Smooth muscle cell (in vitro differentiated cells): ENCODE measurements at regions not wholly inside any gene's neighbourhood (a gene's known extent, or its start where the extent isn't known, plus 50 kb on each side); places are given as distances from the start of the nearest gene placed in this dataset.

Experiments
- DNase-seq: peaks from one replicate; lab custom pipeline; 2025; ENCODE audit not compliant: unreplicated experiment; lab: John Stamatoyannopoulos, UW
- H2AFZ ChIP-seq: fragments of 200-600 bp; sonication (generic); 2 replicates; pipeline ENCODE4 v1.6.0; 2016; ENCODE audit warnings: antibody characterized with exemption, low read depth, mild to moderate bottlenecking
- H3F3A ChIP-seq: fragments of 200-600 bp; sonication (generic); 2 replicates; pipeline ENCODE4 v1.6.0; 2017; ENCODE audit warnings: antibody characterized with exemption, low read depth
- H3K27ac ChIP-seq: fragments of 200-600 bp; sonication (generic); 2 replicates; pipeline ENCODE4 v1.5.1; 2016; ENCODE audit warnings: low read depth, mild to moderate bottlenecking
- H3K27me3 ChIP-seq: fragments of 200-600 bp; sonication (generic); 2 replicates; pipeline ENCODE4 v1.6.1; 2016; ENCODE audit warnings: low read depth, mild to moderate bottlenecking
- H3K36me3 ChIP-seq: fragments of 200-600 bp; sonication (generic); 2 replicates; pipeline ENCODE4 v1.5.1; 2016; ENCODE audit warnings: low read depth
- H3K4me1 ChIP-seq: fragments of 200-600 bp; sonication (generic); 2 replicates; pipeline ENCODE4 v1.5.1; 2016; ENCODE audit warnings: low read depth
- H3K4me2 ChIP-seq: fragments of 200-600 bp; sonication (generic); 2 replicates; pipeline ENCODE4 v1.6.0; 2016; ENCODE audit warnings: mild to moderate bottlenecking
- H3K4me3 ChIP-seq: fragments of 200-600 bp; sonication (generic); 2 replicates; pipeline ENCODE4 v1.5.1; 2016; ENCODE audit warnings: mild to moderate bottlenecking
- H3K79me2 ChIP-seq: fragments of 200-600 bp; sonication (generic); 2 replicates; pipeline ENCODE4 v1.6.0; 2016; ENCODE audit warnings: low read depth, mild to moderate bottlenecking
- H3K9ac ChIP-seq: fragments of 200-600 bp; sonication (generic); 2 replicates; pipeline ENCODE4 v1.6.0; 2016; ENCODE audit warnings: low read depth
- H3K9me3 ChIP-seq: fragments of 200-600 bp; sonication (generic); replicated peaks from 2 replicates; pipeline ENCODE4 v1.5.1; 2016; ENCODE audit warnings: low read depth
- H4K20me1 ChIP-seq: fragments of 200-600 bp; sonication (generic); 2 replicates; pipeline ENCODE4 v1.6.0; 2016; ENCODE audit warnings: low read depth
- CTCF ChIP-seq: fragments of 200-600 bp; sonication (generic); IDR thresholded peaks from 2 replicates; pipeline ENCODE4 v1.5.1; 2017; ENCODE audit warnings: borderline replicate concordance, mild to moderate bottlenecking, antibody characterized with exemption; ENCODE audit not compliant: insufficient read depth, poor library complexity, severe bottlenecking
- WGBS: methylation state at CpG from one replicate; pipeline ENCODE4 v1.1.7; 2016; ENCODE audit warnings: low lambda C conversion rate; 5-methylcytosine and 5-hydroxymethylcytosine counted together

GRCh38 chr1:114342376-114342775, 168.6 kb downstream of the TRIM33 start:
- no peaks in the 10 kb centered on the region for H3F3A ChIP-seq
- no peak for TF ChIP-seq CTCF
- no peak overlapping the region for H3K4me2 ChIP-seq
- H3K27ac ChIP-seq = no peak overlapping the region
- 97% methylated on average over 3 of the region's 3 CpGs for WGBS
- H3K4me1 ChIP-seq = no peaks in the 10 kb centered on the region
- no peaks in the 10 kb centered on the region for H3K9me3 ChIP-seq
- no peaks in the 10 kb centered on the region for H3K79me2 ChIP-seq
- no peak overlapping the region for H3K9ac ChIP-seq
- DNase-seq = no peak
- H2AFZ ChIP-seq = no peak overlapping the region
- H3K27me3 ChIP-seq = no peaks in the 10 kb centered on the region
- no peaks in the 10 kb centered on the region for H3K36me3 ChIP-seq
- H4K20me1 ChIP-seq = no peaks in the 10 kb centered on the region
- H3K4me3 ChIP-seq = no peak overlapping the region

GRCh38 chr1:114341856-114342255, 169.1 kb downstream of the TRIM33 start:
- DNase-seq = no peak
- no peak overlapping the region for H2AFZ ChIP-seq

GRCh38 chr1:114341299-114341698, 169.7 kb downstream of the TRIM33 start:
- no peaks in the 10 kb centered on the region for H3K27me3 ChIP-seq
- no peak overlapping the region for H3K9ac ChIP-seq
- H3K4me1 ChIP-seq = no peaks in the 10 kb centered on the region
- no peaks in the 10 kb centered on the region for H3F3A ChIP-seq
- DNase-seq = no peak
- H2AFZ ChIP-seq = no peak overlapping the region
- no peak overlapping the region for H3K27ac ChIP-seq
- H3K79me2 ChIP-seq = no peaks in the 10 kb centered on the region
- TF ChIP-seq CTCF = no peak
- no peaks in the 10 kb centered on the region for H3K36me3 ChIP-seq
- H3K9me3 ChIP-seq = no peaks in the 10 kb centered on the region
- H3K4me2 ChIP-seq = no peak overlapping the region
- no peak overlapping the region for H3K4me3 ChIP-seq
- 94% methylated on average over 3 of the region's 3 CpGs for WGBS
- H4K20me1 ChIP-seq = no peaks in the 10 kb centered on the region

More at GRCh38 chr1:114341856-114342255, 169.1 kb downstream of the TRIM33 start:
- Histone ChIP-seq H3K9me3 (no peaks in the 10 kb centered on the region), H3K79me2 (no peaks in the 10 kb centered on the region), H3K27ac (no peak overlapping the region), H4K20me1 (no peaks in the 10 kb centered on the region), H3K4me2 (no peak overlapping the region), H3K27me3 (no peaks in the 10 kb centered on the region), H3K9ac (no peak overlapping the region), H3F3A (no peaks in the 10 kb centered on the region), H3K4me3 (no peak overlapping the region), H3K36me3 (no peaks in the 10 kb centered on the region), H3K4me1 (no peaks in the 10 kb centered on the region)
- WGBS = 72% methylated on average over 6 of the region's 6 CpGs
- TF ChIP-seq CTCF = no peak

- no peak overlapping the region for H2AFZ ChIP-seq
- no peak overlapping the region for H3K4me2 ChIP-seq
- no peak for TF ChIP-seq CTCF
- H3K4me3 ChIP-seq = no peak overlapping the region
- no peak overlapping the region for H3K9ac ChIP-seq
- DNase-seq = no peak
- H3K79me2 ChIP-seq = no peaks in the 10 kb centered on the region
- no peak overlapping the region for H3K27ac ChIP-seq
- H3K9me3 ChIP-seq = no peaks in the 10 kb centered on the region
- no peaks in the 10 kb centered on the region for H3K4me1 ChIP-seq
- H3K27me3 ChIP-seq = no peaks in the 10 kb centered on the region
- no peaks in the 10 kb centered on the region for H3F3A ChIP-seq
- no peaks in the 10 kb centered on the region for H3K36me3 ChIP-seq
- 92% methylated on average over 1 of the region's 1 CpG for WGBS
- H4K20me1 ChIP-seq = no peaks in the 10 kb centered on the region
These were observed 170.1 kb downstream of the TRIM33 start for GRCh38 chr1:114340892-114341291.
